RWPE2 (cell line): ENCODE measurements at regions not wholly inside any gene's neighbourhood (a gene's known extent, or its start where the extent isn't known, plus 50 kb on each side); places are given as distances from the start of the nearest gene placed in this dataset.

Experiments
- ATAC-seq: fragments of 200-7000 bp; cut with Tn5 transposase; 3 replicates; pipeline ENCODE4 v1.9.1; 2021; ENCODE audit warnings: low read depth
- DNase-seq: peaks from one replicate; pipeline ENCODE4 v3.0.0-alpha.2; 2020; ENCODE audit warnings: low spot score
- H3K27ac ChIP-seq: fragments of 450-650 bp; 2 replicates; pipeline ENCODE4 v1.5.1; 2017; ENCODE audit warnings: mild to moderate bottlenecking; ENCODE audit not compliant: poor library complexity, severe bottlenecking
- H3K27me3 ChIP-seq: fragments of 250-450 bp; sonication (Bioruptor Pico); 2 replicates; pipeline ENCODE4 v1.5.1; 2021; ENCODE audit warnings: mild to moderate bottlenecking, moderate library complexity; ENCODE audit not compliant: insufficient read depth, poor library complexity, severe bottlenecking
- H3K36me3 ChIP-seq: fragments of 250-450 bp; sonication (Bioruptor Pico); 2 replicates; pipeline ENCODE4 v1.5.1; 2020; ENCODE audit warnings: low read depth, mild to moderate bottlenecking, moderate library complexity
- H3K4me1 ChIP-seq: fragments of 250-450 bp; sonication (Bioruptor Pico); 2 replicates; pipeline ENCODE4 v1.5.1; 2021; ENCODE audit warnings: mild to moderate bottlenecking, moderate library complexity; ENCODE audit not compliant: insufficient read depth, poor library complexity, severe bottlenecking
- H3K4me3 ChIP-seq: fragments of 250-450 bp; sonication (Bioruptor Pico); 2 replicates; pipeline ENCODE4 v1.5.1; 2021; ENCODE audit warnings: mild to moderate bottlenecking, moderate library complexity; ENCODE audit not compliant: severe bottlenecking
- H3K9me3 ChIP-seq: fragments of 250-450 bp; sonication (Bioruptor Pico); 2 replicates; pipeline ENCODE4 v1.5.1; 2021; ENCODE audit warnings: mild to moderate bottlenecking, moderate library complexity; ENCODE audit not compliant: severe bottlenecking
- TF ChIP-seq, protein P1 (sequence below): fragments of 450-650 bp; IDR thresholded peaks from one replicate; pipeline ENCODE4 v1.5.1; 2017; ENCODE audit warnings: mild to moderate bottlenecking, moderate library complexity; ENCODE audit not compliant: poor library complexity, severe bottlenecking

DNA sequence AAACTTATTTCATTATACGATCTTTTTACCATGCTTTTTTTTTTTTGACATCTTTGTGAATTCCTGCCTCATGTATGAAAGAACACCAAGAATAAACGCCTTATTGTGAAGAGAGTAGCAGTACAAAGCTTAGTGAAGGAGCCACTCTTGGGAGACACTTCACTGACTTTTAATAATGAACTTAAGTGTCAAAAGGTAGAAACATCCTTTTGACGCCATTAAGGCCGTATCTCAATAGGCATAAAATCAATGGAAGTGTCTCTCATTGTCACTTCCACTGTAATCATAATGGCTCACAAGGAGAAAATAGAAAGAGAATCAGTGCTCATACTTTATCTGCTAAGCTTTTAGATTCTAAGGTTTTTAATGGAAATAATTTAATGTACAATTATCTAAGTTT, 657.8 kb downstream of the DIPK2A start:
- ATAC-seq = no peak
- H3K4me3 ChIP-seq = no peak overlapping the region
- no peaks in the 10 kb centered on the region for H3K9me3 ChIP-seq
- H3K27me3 ChIP-seq = no peaks in the 10 kb centered on the region
- H3K27ac ChIP-seq = no peak overlapping the region
- H3K36me3 ChIP-seq = no peaks in the 10 kb centered on the region
- H3K4me1 ChIP-seq = no peaks in the 10 kb centered on the region
- no peak for DNase-seq
- TF ChIP-seq, protein P1, sequence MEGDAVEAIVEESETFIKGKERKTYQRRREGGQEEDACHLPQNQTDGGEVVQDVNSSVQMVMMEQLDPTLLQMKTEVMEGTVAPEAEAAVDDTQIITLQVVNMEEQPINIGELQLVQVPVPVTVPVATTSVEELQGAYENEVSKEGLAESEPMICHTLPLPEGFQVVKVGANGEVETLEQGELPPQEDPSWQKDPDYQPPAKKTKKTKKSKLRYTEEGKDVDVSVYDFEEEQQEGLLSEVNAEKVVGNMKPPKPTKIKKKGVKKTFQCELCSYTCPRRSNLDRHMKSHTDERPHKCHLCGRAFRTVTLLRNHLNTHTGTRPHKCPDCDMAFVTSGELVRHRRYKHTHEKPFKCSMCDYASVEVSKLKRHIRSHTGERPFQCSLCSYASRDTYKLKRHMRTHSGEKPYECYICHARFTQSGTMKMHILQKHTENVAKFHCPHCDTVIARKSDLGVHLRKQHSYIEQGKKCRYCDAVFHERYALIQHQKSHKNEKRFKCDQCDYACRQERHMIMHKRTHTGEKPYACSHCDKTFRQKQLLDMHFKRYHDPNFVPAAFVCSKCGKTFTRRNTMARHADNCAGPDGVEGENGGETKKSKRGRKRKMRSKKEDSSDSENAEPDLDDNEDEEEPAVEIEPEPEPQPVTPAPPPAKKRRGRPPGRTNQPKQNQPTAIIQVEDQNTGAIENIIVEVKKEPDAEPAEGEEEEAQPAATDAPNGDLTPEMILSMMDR = no peak

DNA sequence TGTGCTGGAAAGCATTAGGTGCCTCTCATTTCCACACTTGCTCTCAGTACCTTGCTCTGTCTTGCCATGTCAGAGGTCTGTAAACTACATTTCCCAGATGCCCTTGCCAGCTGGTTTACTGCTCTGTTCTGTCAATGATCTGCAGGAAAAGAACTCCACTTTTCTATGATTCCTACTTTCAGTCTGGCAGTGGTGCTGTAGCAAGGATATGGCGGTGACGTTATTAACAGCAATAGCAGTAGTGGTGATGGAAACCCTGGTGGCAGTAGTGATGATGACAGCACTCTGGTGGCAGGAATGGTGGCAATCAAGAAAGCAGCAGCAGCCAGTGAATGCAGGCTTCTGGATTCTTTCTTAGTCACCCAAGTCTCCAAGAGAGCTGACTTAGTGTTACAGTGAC, 665.2 kb downstream of the DIPK2A start:
- H3K9me3 ChIP-seq = no peaks in the 10 kb centered on the region
- no peak overlapping the region for H3K27ac ChIP-seq
- no peaks in the 10 kb centered on the region for H3K27me3 ChIP-seq
- DNase-seq = no peak
- no peaks in the 10 kb centered on the region for H3K4me1 ChIP-seq
- TF ChIP-seq, protein P1 = no peak
- no peaks in the 10 kb centered on the region for H3K36me3 ChIP-seq
- no peak overlapping the region for H3K4me3 ChIP-seq
- no peak for ATAC-seq

DNA sequence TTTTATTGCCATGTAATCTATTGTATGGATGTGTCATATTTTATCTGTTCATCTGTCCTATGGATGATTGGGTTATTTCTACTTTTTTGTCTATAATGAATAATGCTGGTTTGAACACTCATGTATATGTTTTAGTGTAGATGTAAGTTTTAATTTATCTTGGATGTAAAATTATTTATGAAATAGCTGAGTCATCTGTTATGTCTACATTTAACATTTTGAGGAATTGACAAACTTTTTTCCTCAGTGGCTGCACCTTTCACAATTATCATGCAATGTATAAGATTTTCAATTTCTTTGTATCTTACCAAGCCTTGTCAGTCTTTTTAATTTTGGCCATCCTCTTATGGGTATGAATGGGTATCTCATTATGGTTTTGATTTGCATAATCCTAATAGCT, 666.4 kb downstream of the DIPK2A start:
- Histone ChIP-seq H3K36me3 (no peaks in the 10 kb centered on the region), H3K4me1 (no peaks in the 10 kb centered on the region), H3K9me3 (no peaks in the 10 kb centered on the region), H3K27ac (no peak overlapping the region), H3K4me3 (no peak overlapping the region), H3K27me3 (no peaks in the 10 kb centered on the region)
- TF ChIP-seq, protein P1 = no peak
- ATAC-seq = no peak
- no peak for DNase-seq

DNA sequence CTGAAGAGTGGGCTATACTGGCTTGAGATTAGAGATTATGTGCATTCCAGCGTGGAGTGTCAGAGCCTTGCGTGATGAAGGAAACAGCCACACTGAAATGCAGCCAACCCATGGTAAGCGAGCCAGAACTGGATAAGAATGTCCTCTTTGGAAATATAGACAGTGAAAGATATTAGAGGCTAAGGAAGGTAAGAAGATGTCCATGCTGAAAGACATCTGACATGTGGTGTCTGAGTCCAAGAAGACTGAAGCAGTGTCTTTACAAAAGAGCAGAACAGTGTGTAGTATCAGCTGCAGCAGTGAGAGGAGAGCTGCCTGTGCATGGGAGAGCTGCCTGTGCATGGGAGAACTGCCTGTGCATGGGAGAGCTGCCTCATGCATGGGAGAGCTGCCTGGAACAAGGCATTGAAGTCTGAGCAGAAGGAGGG, 672.2 kb downstream of the DIPK2A start:
- H3K27ac ChIP-seq = no peak overlapping the region
- H3K27me3 ChIP-seq = no peaks in the 10 kb centered on the region
- DNase-seq (no peak), ATAC-seq (peak; percentile 31; the same call in 1 of the 3 replicates)
- no peaks in the 10 kb centered on the region for H3K9me3 ChIP-seq
- TF ChIP-seq, protein P1 = no peak
- H3K4me3 ChIP-seq = no peak overlapping the region
- H3K36me3 ChIP-seq = no peaks in the 10 kb centered on the region
- H3K4me1 ChIP-seq = no peaks in the 10 kb centered on the region

DNA sequence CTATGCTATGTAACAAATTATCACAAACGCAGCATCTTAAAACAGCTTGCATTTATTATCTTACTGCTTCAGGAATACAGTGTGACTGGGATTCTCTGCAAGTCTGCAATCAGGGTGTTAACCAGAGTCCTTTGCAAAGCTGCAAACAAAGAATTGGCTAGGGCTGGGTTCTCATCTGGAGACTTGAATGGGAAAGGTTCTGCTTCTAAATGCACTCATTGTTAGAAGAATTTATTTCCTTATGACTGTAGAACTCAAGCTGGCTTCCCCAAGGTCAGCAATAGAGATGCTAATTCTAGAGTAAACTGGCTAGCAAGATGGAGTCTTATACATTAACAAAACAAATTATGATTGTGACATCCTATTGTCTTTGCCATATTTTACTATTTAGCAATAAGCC, 673.7 kb downstream of the DIPK2A start:
- H3K4me1 ChIP-seq = no peaks in the 10 kb centered on the region
- no peaks in the 10 kb centered on the region for H3K27me3 ChIP-seq
- TF ChIP-seq, protein P1 = no peak
- no peak overlapping the region for H3K27ac ChIP-seq
- DNase-seq (no peak), ATAC-seq (no peak)
- no peaks in the 10 kb centered on the region for H3K9me3 ChIP-seq
- H3K4me3 ChIP-seq = no peak overlapping the region
- no peaks in the 10 kb centered on the region for H3K36me3 ChIP-seq
